Pancreas (tissue), 10 donors: ENCODE measurements at regions not wholly inside any gene's neighbourhood (a gene's known extent, or its start where the extent isn't known, plus 50 kb on each side); places are given as distances from the start of the nearest gene placed in this dataset.

ENCODE experiments used
- ATAC-seq, 4 donors: fragments of 200-7000 bp; cut with Tn5 transposase; one replicate each; pipeline versions ENCODE4 v1.8.0 to v1.9.1; 2020; ENCODE audit warnings: mild to moderate bottlenecking in 4 of 4, moderate library complexity in 4 of 4
- DNase-seq, 6 donors: peaks; one replicate each; pipeline ENCODE4 v3.0.0-alpha.2; 2020
- FAIRE-seq: peaks from 2 replicates; lab custom pipeline; 2012; peaks lifted over from hg19 to GRCh38; lab: Jason Lieb, UNC
- H3K27ac ChIP-seq, 4 donors: fragments of 200-600 bp; sonication (generic); 1 replicate in 3 of 4; 2 replicates in 1 of 4; pipeline versions ENCODE4 v1.5.0 to v1.8.0; 2020
- H3K27me3 ChIP-seq, 4 donors: fragments of 200-600 bp; one replicate each; pipeline ENCODE4 v1.8.0; 2021
- H3K36me3 ChIP-seq, 3 donors: fragments of 200-600 bp; sonication (generic) in 1 of 3; one replicate each; pipeline versions ENCODE4 v1.5.0 to v1.8.0; 2020 to 2021
- H3K4me1 ChIP-seq, 3 donors: fragments of 200-600 bp; one replicate each; pipeline ENCODE4 v1.8.0; 2021
- H3K4me3 ChIP-seq, 4 donors: fragments of 200-600 bp; sonication (generic) in 2 of 4; one replicate each; pipeline versions ENCODE4 v1.5.0 to v1.8.0; 2020 to 2021
- H3K9me3 ChIP-seq, 4 donors: fragments of 200-600 bp; one replicate each; pipeline ENCODE4 v1.8.0; 2021
- WGBS, 2 donors: extraction: QIAGEN DNeasy Blood & Tissue Kit; methylation state at CpG; one replicate each; pipeline ENCODE4 v1.1.7; 2013; 5-methylcytosine and 5-hydroxymethylcytosine counted together
- intact Hi-C, 3 donors: fragments of 100-400 bp; cut with DNase I; formaldehyde crosslinking; loops; one replicate each; pipeline versions ENCODE4 v1.11.1 to v1.14.2; 2022
- TF ChIP-seq, protein P1 (sequence below), 4 donors: fragments of 200-600 bp; sonication (generic) in 3 of 4; IDR thresholded peaks; one replicate each; pipeline versions ENCODE4 v1.5.0 to v1.8.0; 2021; ENCODE audit warnings: antibody characterized with exemption in 4 of 4
- donor health status: healthy with polysubstance abuse.
- donor health status: DM: no; HTN: no; CAD: no; lungs with moderate emphysema.
- donor health status: DM: no; HTN: no; CAD: no.
- donor health status: control.
- donor health status: control.
- donor health status: Bipolar disorder and iron deficiency.
- donor health status: DM: yes; HTN: yes; CAD: no.
- donor health status: DM: no; HTN: no; CAD: no.
- donor health status: DM: no; HTN: no; CAD: no.
- donor health status: DM: yes; HTN: yes; CAD: no.

DNA sequence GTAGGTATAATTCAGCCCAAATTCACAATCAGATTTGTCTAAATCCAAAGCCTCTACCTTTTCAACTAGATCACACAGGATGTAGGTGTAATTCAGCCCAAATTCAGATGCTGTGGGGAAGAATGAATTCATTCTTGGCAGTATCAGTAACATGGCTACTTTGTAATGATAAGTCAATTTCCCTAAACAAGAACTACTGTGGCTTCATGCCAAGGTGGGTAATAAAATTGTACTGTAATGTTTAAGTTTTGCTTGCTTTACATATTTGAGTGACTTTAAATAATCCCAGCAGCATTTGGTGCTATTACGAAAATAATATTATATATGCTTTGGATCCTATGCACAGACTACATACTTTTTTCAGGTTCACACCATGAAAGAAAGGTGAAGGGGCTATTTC lies 239.1 kb downstream of the HDGFL1 start:
- H3K27me3 ChIP-seq, result no peaks in the 10 kb centered on the region
- H3K9me3 ChIP-seq, result no peaks in the 10 kb centered on the region
- TF ChIP-seq, protein P1, sequence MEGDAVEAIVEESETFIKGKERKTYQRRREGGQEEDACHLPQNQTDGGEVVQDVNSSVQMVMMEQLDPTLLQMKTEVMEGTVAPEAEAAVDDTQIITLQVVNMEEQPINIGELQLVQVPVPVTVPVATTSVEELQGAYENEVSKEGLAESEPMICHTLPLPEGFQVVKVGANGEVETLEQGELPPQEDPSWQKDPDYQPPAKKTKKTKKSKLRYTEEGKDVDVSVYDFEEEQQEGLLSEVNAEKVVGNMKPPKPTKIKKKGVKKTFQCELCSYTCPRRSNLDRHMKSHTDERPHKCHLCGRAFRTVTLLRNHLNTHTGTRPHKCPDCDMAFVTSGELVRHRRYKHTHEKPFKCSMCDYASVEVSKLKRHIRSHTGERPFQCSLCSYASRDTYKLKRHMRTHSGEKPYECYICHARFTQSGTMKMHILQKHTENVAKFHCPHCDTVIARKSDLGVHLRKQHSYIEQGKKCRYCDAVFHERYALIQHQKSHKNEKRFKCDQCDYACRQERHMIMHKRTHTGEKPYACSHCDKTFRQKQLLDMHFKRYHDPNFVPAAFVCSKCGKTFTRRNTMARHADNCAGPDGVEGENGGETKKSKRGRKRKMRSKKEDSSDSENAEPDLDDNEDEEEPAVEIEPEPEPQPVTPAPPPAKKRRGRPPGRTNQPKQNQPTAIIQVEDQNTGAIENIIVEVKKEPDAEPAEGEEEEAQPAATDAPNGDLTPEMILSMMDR (IDR thresholded peaks at IDR 0.05), result no peak
- no peaks in the 10 kb centered on the region for H3K4me1 ChIP-seq
- no peak for FAIRE-seq
- intact Hi-C loops, result no loop called here
- H3K27ac ChIP-seq, result no peak overlapping the region
- no peak for DNase-seq
- no peak for ATAC-seq
- no peak overlapping the region for H3K4me3 ChIP-seq
- H3K36me3 ChIP-seq, result no peaks in the 10 kb centered on the region
- WGBS, 2 donors, result 94% methylated on average over 1 of the region's 1 CpG

DNA sequence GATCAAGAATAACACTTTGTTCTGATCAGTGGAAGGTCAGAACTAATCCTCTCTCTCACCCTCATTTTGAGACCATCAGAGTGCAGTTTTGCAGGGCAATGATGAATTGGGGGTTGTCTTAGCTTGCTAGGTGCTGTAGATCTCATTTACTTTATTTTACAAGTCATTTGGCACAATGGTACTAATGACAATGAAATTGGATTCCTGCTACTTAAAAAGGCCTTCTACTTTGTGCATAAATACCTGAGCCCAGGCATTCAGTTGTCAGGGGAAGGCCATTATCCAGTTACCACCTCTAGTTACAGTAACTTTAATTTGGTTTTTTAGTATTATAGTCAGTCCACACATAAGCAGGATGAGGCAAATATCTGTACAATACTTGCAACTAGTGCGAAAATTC lies 240.0 kb downstream of the HDGFL1 start:
- ATAC-seq (no peak), DNase-seq (no peak), FAIRE-seq (no peak)
- Histone ChIP-seq H3K4me1 (no peaks in the 10 kb centered on the region), H3K27me3 (no peaks in the 10 kb centered on the region), H3K4me3 (no peak overlapping the region), H3K36me3 (no peaks in the 10 kb centered on the region), H3K27ac (no peak overlapping the region), H3K9me3 (no peaks in the 10 kb centered on the region)
- 76 to 87% methylated on average over 1 of the region's 1 CpG for WGBS, 2 donors
- TF ChIP-seq, protein P1 (IDR thresholded peaks at IDR 0.05), result no peak
- intact Hi-C loops, result no loop called here

DNA sequence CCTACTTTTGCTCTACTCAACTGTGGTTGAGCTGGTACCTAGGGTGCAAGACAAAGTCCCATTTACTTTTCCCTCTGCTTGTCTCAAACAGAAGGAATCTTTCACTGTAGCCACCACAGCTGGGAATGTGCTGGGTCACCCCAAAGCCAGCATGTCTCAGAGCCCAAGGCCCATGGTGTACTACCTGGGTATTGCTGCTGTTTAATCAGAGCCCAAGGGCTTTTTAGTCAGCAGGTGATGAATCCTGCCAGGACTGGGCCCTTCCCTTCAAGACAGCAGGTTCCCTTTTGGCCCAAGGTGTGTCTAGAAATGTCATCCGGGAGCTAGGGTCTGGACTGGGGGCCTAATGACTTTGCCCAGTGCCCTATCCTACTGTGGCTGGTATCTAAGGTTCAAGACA lies 249.8 kb downstream of the HDGFL1 start:
- no peak overlapping the region for H3K27ac ChIP-seq
- H3K4me1 ChIP-seq, result no peaks in the 10 kb centered on the region
- intact Hi-C loops, result no loop called here
- H3K27me3 ChIP-seq, result no peaks in the 10 kb centered on the region
- FAIRE-seq, result no peak
- 63 to 66% methylated on average over 1 of the region's 1 CpG for WGBS, 2 donors
- no peak for ATAC-seq
- H3K36me3 ChIP-seq, result no peaks in the 10 kb centered on the region
- H3K9me3 ChIP-seq, result no peaks in the 10 kb centered on the region
- no peak overlapping the region for H3K4me3 ChIP-seq
- TF ChIP-seq, protein P1 (IDR thresholded peaks at IDR 0.05), result no peak
- DNase-seq, result no peak

DNA sequence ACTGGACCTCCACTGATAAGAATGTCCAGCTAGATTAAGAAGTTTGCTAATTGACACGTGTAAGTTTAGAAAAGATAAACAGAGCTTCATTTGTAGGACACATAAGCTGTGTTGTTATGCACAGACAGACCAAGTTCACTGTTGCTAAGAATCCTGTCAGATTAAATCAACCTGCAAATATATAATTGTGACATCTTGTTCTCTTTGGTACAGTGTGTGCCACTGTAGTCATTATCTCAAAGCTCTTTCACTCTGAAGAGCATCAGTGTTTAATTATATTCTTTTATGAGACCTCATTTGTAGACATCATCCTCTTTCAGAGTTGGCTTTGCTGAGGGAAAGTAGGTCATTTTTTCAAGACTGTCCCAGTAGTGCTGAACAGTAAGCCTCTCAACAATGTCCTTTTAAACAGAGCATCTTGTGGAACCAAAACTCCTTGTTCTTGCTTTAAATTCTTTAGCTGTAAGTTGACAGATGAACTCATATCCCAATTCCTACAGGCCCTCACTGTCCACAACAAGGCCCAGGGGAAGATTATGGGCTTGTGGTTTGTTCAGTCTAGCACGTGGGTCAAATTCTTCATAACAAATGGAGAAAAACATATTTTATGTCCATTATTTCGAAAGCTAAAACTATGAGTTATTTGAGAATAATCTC lies 252.4 kb downstream of the HDGFL1 start:
- Histone ChIP-seq H3K27me3 (no peaks in the 10 kb centered on the region), H3K4me1 (peaks cover 0 to 7% (median 0%) of the 10 kb centered on the region in 3 donors), H3K9me3 (no peaks in the 10 kb centered on the region), H3K4me3 (no peak overlapping the region), H3K27ac (no peak overlapping the region), H3K36me3 (no peaks in the 10 kb centered on the region)
- DNase-seq, result no peak
- 44 to 61% methylated on average over 3 of the region's 3 CpGs for WGBS, 2 donors
- intact Hi-C loops, result no loop called here
- ATAC-seq, result no peak
- no peak for FAIRE-seq
- TF ChIP-seq, protein P1 (IDR thresholded peaks at IDR 0.05), result no peak

DNA sequence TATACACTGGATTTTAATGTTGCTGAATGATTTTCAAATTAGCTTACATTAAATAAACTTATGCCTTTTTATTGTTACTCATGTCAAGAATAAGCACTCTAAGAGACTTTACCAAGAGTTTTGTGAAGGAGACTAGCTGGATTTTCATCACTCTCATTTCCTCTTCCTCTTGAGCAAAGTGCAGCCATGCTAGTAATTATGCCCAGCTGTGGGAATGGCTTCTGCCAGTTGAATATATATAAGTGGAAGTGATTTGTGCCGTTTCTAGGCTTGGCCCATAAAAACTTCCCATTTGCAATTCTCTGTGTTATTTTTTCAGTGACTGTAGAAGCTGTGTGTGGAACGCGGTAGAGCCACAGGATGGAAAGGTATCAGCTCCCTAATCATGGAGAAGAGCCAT lies 255.8 kb downstream of the HDGFL1 start:
- 81 to 83% methylated on average over 3 of the region's 3 CpGs for WGBS, 2 donors
- Histone ChIP-seq H3K36me3 (no peaks in the 10 kb centered on the region), H3K9me3 (no peaks in the 10 kb centered on the region), H3K4me3 (no peak overlapping the region), H3K27me3 (no peaks in the 10 kb centered on the region), H3K4me1 (peaks cover 7 to 23% (median 9%) of the 10 kb centered on the region in 3 donors), H3K27ac (no peak overlapping the region)
- intact Hi-C loops, result no loop called here
- ATAC-seq (no peak), FAIRE-seq (no peak), DNase-seq (no peak)
- TF ChIP-seq, protein P1 (IDR thresholded peaks at IDR 0.05), result no peak
